HG03558 (cell line): ENCODE measurements at regions not wholly inside any gene's neighbourhood (a gene's known extent, or its start where the extent isn't known, plus 50 kb on each side); places are given as distances from the start of the nearest gene placed in this dataset.

Source experiments
- ATAC-seq: cut with Tn5 transposase; IDR thresholded peaks from one replicate; pipeline ENCODE4 v1.9.1; 2021; ENCODE audit warnings: moderate number of reproducible peaks; ENCODE audit not compliant: unreplicated experiment; ENCODE audit errors: extremely low read depth

DNA sequence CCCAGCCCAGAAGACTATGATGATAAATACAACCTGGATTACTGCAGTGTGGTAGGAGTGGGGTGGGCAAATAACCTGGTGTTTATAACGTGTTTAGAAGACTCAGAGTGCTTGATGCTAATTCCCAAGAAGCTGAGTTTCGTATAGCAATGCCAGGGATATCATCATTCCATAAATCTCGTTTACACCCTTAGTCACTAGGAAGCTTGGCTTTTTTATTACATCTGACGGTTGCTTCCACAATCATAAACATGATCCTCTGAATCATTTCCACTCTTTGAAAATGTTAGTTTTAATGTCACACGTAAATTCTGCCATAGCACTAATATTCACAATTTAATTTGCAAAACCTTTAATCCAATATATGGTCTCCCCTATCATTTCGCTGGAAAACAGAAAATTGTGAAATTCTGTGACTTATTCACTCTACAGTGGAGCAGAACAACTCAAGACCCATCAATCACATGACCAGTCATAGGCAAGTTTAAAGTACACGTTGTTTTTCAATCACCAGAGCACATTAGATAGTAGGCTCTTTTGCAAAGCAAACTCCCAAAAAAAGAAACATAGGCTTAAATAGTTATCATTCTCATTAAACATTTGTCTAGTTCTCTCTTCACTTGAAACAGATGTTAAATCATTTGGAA is 321.0 kb downstream of the LTN1 start:
- ATAC-seq: no peak

GRCh38 chr21:28669971-28670653 is 322.6 kb downstream of the LTN1 start:
- ATAC-seq: no peak

GRCh38 chr21:28669321-28669720 is 323.4 kb downstream of the LTN1 start:
- no peak for ATAC-seq

- no peak for ATAC-seq
Observed at GRCh38 chr21:28663754-28664153, 328.9 kb downstream of the LTN1 start.

- ATAC-seq: no peak
Observed at GRCh38 chr21:28663111-28663693, 329.5 kb downstream of the LTN1 start.

- ATAC-seq: no peak
Observed at GRCh38 chr21:28657566-28657965, 335.1 kb downstream of the LTN1 start.

- ATAC-seq: no peak
Observed at GRCh38 chr21:28655471-28655870, 337.2 kb downstream of the LTN1 start.

GRCh38 chr21:28654406-28654805 is 338.3 kb downstream of the LTN1 start:
- no peak for ATAC-seq

DNA sequence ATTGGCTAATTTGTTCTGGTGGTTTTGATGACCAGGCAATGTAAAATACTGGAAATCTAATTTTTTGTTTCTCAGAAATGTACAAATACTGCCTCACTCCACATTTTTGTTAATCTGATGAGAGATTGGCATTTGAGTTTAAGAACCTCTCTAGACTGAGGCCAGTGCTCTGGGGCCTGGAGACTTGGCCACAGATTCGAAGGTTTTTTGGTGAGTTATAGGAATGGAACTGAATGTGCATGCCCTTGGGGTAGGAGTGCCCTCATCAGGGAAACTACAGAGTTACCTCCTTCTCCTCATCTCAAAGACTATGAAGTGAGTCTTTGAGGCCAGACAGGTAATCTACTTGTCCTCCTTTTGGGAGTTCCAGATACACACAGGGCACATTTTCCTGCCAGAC is 347.9 kb downstream of the LTN1 start:
- ATAC-seq: no peak

GRCh38 chr21:28642891-28643290 is 349.8 kb downstream of the LTN1 start:
- ATAC-seq: no peak

GRCh38 chr21:28641731-28642130 is 350.9 kb downstream of the LTN1 start:
- ATAC-seq: no peak

DNA sequence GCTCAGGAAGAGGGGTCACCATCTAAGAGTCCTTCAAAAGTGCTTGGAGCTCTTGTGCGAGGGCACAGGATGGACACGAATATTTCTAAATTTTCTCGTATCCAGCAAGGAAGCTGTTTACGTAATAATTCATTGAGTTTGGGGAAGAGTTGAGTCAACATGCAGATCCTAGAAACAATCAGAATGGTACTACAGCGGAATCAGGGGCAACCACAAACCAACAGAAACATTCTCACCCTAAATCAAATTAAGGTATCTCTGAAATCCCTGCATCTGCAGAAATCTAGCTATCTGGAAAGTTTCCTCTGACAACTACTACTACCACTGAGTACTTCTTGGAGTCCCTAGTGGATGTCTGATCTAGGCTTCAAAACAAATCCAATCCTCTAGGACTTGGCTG is 352.4 kb downstream of the LTN1 start:
- no peak for ATAC-seq

DNA sequence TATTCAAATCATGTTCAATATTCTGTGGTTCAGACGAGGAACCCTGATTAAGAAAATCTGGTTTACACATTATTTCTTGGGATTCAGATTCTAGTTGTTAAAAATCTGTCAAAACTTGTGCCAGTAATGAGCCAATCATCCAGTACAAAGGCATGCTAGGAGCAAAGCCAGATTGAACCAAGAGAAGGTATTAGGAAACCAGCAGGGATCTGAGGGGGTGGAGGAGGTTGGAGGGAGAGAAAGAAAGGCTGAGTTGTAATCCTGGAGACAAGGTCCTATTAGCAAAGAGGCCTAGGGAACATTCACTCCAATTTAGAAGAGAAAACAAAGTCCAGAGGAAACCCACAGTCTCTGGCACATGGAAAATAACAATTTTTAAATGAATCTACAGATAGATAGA is 352.9 kb downstream of the LTN1 start:
- ATAC-seq: no peak

- ATAC-seq: no peak
Observed at GRCh38 chr21:28636752-28637691, 355.7 kb downstream of the LTN1 start.

GRCh38 chr21:28635541-28635940 is 357.1 kb downstream of the LTN1 start:
- ATAC-seq: no peak

- no peak for ATAC-seq
Observed at GRCh38 chr21:28633839-28634555, 358.7 kb downstream of the LTN1 start.

DNA sequence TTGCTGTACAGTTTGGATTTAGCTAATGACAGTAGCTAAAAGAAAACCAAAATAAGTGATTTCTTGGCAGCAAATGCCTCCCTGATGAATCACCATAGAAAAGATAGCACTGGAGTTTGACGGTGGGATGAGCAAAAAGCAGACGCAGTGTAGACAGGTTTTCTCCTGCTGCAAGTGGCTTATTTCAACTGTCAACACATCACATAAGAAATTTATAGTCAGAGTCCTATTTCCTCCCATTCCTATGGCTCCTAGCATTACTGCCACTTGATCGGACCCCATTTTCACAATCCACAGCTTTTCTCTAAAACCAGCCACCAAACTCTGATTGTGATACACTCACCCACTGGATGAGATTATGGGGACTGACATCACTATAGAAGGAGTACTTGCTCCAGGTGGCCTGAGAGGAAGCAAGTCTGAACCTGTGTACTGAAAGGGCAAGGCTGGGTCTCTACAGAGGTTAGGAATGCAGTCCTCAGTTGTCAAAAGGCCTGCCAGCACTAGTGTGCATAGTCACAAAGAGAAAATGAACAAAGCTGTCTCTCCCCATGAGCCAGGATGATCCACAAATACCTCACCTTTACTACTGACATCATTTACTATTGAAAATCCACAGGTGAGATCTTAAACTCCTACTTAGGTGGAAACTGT is 359.8 kb downstream of the LTN1 start:
- ATAC-seq: no peak

DNA sequence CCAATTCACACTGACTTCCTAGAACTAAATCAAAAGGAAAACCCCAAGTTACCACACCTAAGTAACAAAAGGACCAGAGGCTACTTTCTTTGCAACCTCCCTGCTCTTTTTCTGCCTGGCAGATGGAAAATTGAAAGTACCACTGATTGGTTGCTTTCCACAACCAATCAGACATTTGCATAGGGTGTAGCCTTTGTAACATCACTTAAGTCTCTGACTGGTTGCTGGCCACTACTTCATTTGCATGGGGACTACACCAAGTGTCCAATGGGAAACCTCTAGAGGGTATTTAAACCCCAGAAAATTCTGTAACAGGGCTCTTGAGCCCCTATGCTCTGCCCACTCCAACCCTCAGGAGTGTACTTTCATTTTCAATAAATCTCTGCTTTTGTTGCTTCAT is 365.0 kb downstream of the LTN1 start:
- no peak for ATAC-seq

DNA sequence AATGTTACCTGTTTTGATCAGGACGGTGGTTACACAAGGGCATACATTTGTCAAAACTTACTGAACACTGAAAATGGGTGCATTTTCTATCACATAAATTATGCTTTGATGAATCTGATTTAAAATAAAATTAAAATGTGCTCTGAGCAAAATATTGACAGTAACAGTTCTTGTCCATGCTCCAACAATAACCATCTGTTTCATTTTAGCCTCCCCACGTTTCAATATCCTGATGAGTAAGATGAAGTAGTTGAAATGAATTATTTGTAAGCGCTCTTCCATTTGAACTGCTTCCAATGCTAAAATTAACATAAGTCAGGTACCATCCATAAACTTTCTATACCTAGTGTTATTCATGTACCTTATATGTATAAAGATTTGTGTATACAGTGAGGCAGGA is 365.4 kb downstream of the LTN1 start:
- ATAC-seq: no peak

- no peak for ATAC-seq
Observed at GRCh38 chr21:28624626-28625025, 368.1 kb downstream of the LTN1 start.
